ENCODE measurements at regions not wholly inside any gene's neighbourhood (a gene's known extent, or its start where the extent isn't known, plus 50 kb on each side); places are given as distances from the start of the nearest gene placed in this dataset.

GRCh38 chr4:13164783-13165331 lies 319.3 kb downstream of the RAB28 start:
- TF ChIP-seq CTCF (CRISPR knock-in tag; IDR thresholded peaks at IDR 0.05) (no peak), NR3C1 (CRISPR knock-in tag; IDR thresholded peaks at IDR 0.05) (no peak)

All from HepG2 (cell line).